ENCODE measurements at regions not wholly inside any gene's neighbourhood (a gene's known extent, or its start where the extent isn't known, plus 50 kb on each side); places are given as distances from the start of the nearest gene placed in this dataset.

DNA sequence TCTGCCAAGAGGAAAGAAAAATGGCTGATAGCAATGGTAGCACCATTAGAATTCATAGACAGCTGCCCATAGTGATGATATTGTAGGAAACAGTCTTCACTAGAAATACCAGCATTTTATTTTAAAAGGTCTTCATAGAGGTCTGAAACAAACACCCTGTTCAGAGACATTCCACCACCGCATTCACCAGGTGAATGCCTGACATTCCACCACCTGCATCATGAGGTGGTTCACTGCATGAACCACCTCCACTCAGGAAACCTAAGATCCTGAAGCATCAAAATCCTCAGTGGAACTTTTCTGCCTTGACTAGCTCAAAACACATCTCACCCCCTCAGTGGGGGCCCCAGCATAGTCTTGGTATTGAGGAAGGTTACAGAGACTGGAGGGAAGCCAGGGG is 91.5 kb upstream of the COX10 start:
- Mint-ChIP-seq H3K27me3 (no peaks in the 10 kb centered on the region), H3K9me3 (peaks cover 2% of the 10 kb centered on the region), H3K4me1 (no peaks in the 10 kb centered on the region), H3K4me3 (no peak overlapping the region), H3K27ac (no peak overlapping the region), H3K36me3 (ENCODE audit: low read depth) (peaks cover 9% of the 10 kb centered on the region)
- ChIA-PET POLR2A (no interaction called here), CTCF (no interaction called here)
- DNase-seq (no peak), ATAC-seq (ENCODE audit: low read depth) (no peak)
- TF ChIP-seq, protein P1, sequence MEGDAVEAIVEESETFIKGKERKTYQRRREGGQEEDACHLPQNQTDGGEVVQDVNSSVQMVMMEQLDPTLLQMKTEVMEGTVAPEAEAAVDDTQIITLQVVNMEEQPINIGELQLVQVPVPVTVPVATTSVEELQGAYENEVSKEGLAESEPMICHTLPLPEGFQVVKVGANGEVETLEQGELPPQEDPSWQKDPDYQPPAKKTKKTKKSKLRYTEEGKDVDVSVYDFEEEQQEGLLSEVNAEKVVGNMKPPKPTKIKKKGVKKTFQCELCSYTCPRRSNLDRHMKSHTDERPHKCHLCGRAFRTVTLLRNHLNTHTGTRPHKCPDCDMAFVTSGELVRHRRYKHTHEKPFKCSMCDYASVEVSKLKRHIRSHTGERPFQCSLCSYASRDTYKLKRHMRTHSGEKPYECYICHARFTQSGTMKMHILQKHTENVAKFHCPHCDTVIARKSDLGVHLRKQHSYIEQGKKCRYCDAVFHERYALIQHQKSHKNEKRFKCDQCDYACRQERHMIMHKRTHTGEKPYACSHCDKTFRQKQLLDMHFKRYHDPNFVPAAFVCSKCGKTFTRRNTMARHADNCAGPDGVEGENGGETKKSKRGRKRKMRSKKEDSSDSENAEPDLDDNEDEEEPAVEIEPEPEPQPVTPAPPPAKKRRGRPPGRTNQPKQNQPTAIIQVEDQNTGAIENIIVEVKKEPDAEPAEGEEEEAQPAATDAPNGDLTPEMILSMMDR (IDR thresholded peaks at IDR 0.05), result no peak
- intact Hi-C loops (cut with micrococcal nuclease), result no loop called here

DNA sequence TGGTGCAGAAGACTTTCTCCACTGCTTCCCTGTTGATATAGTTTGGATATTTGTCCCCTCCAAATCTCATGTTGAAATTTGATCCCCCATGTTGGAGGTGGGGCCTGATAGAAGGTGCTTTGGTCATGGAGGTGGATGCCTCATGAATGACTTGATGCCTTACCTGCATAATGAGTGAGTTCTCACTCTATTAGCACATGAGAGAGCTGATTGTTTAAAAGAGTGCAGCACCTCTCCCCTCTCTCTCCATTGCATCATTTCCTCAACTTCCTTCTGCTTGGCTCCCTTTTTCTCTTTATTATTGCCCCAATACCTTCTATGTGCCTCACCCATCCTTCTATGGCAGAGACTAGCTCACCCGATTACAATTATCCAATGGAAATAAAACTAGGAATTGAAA is 90.8 kb upstream of the COX10 start:
- Mint-ChIP-seq H3K27me3 (no peaks in the 10 kb centered on the region), H3K36me3 (ENCODE audit: low read depth) (peaks cover 9% of the 10 kb centered on the region), H3K27ac (no peak overlapping the region), H3K4me3 (no peak overlapping the region), H3K4me1 (no peaks in the 10 kb centered on the region), H3K9me3 (peaks cover 2% of the 10 kb centered on the region)
- no peak for DNase-seq
- ATAC-seq (ENCODE audit: low read depth), result no peak
- CTCF ChIA-PET, result no interaction called here
- TF ChIP-seq, protein P1 (IDR thresholded peaks at IDR 0.05), result no peak
- intact Hi-C loops (cut with micrococcal nuclease), result no loop called here
- POLR2A ChIA-PET, result no interaction called here

DNA sequence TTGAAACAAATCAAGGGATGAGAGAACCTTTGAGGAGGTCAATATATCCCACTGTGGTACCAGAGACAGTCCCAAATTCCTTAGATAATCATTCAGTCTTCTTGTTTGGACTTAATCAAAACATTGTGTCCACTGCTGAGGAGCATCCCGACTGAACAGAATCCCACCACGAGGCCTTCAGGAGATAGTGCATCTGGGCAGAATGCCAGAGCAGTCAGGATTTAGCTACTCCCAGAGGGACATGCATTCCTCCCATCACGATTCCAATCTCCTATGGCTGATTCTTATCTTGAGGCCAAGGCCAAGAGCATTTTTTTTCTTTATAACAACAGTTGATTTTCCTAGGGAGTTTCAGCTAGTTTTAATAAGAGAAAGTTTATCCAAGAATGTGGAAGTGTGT is 87.4 kb upstream of the COX10 start:
- DNase-seq (no peak), ATAC-seq (ENCODE audit: low read depth) (no peak)
- TF ChIP-seq, protein P1 (IDR thresholded peaks at IDR 0.05), result no peak
- Mint-ChIP-seq H3K27me3 (no peaks in the 10 kb centered on the region), H3K27ac (no peak overlapping the region), H3K9me3 (peaks cover 2% of the 10 kb centered on the region), H3K36me3 (ENCODE audit: low read depth) (peaks cover 8% of the 10 kb centered on the region), H3K4me3 (no peak overlapping the region), H3K4me1 (no peaks in the 10 kb centered on the region)
- CTCF ChIA-PET, result no interaction called here
- POLR2A ChIA-PET, result no interaction called here
- intact Hi-C loops (cut with micrococcal nuclease), result no loop called here

DNA sequence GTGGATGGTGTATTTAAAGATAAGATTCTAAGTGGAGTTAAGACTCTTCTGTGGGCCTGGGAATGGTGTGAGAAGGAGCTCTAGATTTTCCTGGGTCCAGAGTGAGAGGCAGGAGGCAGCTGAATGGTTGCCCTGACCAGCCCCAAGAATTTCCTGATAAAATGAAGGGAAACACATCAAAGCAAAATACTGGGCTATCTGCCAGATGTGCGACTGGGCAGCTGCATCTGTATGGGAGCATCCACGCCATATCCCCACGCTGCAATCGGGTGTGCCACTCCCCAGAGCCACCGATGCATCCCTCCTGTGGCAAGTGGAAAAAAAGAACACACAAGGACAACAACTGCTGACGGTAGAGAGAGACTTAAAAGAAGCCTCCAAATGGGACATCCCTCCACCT is 84.3 kb upstream of the COX10 start:
- POLR2A ChIA-PET, result interaction anchor here (0.5 to 0.7 kb wide), 2 partner anchors 13 to 419 kb away, joined by 3 to 5 read pairs; no protein-coding TSS in a partner anchor
- TF ChIP-seq, protein P1 (IDR thresholded peaks at IDR 0.05), result no peak
- DNase-seq, result no peak
- intact Hi-C loops (cut with micrococcal nuclease), result no loop called here
- CTCF ChIA-PET, result no interaction called here
- peaks cover 2% of the 10 kb centered on the region for H3K9me3 Mint-ChIP-seq
- ATAC-seq (ENCODE audit: low read depth), result no peak
- no peaks in the 10 kb centered on the region for H3K27me3 Mint-ChIP-seq
- H3K36me3 Mint-ChIP-seq (ENCODE audit: low read depth), result peaks cover 8% of the 10 kb centered on the region
- no peak overlapping the region for H3K4me3 Mint-ChIP-seq
- H3K4me1 Mint-ChIP-seq, result no peaks in the 10 kb centered on the region
- no peak overlapping the region for H3K27ac Mint-ChIP-seq

DNA sequence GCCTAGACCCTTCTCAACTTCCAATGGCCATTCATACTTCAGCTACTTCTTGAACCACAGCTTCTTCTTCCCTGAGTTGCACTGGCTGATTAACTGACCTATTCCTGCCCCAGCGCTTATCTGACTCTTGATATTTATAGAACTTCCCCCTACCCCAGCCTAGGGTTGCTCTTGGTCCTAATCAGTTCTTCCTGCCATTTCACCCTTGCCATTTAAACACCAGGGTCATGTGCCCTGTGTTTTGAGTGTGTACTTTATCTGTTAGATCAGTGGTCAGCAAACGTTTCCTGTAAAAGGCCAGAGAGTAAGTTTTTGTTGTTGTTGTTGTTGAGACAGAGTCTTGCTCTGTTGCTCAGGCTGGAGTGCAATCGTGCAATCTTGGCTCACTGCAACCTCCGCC is 82.4 kb upstream of the COX10 start:
- TF ChIP-seq, protein P1 (IDR thresholded peaks at IDR 0.05), result no peak
- POLR2A ChIA-PET, result no interaction called here
- no peaks in the 10 kb centered on the region for H3K27me3 Mint-ChIP-seq
- intact Hi-C loops (cut with micrococcal nuclease), result no loop called here
- peaks cover 2% of the 10 kb centered on the region for H3K36me3 Mint-ChIP-seq (ENCODE audit: low read depth)
- H3K9me3 Mint-ChIP-seq, result no peaks in the 10 kb centered on the region
- DNase-seq, result no peak
- H3K27ac Mint-ChIP-seq, result no peak overlapping the region
- CTCF ChIA-PET, result no interaction called here
- ATAC-seq (ENCODE audit: low read depth), result no peak
- no peak overlapping the region for H3K4me3 Mint-ChIP-seq
- no peaks in the 10 kb centered on the region for H3K4me1 Mint-ChIP-seq
